22Rv1 (cell line): ENCODE measurements at regions not wholly inside any gene's neighbourhood (a gene's known extent, or its start where the extent isn't known, plus 50 kb on each side); places are given as distances from the start of the nearest gene placed in this dataset.

Experiments
- CTCF ChIP-seq: fragments of 450-650 bp; IDR thresholded peaks from 2 replicates; pipeline ENCODE4 v1.5.1; 2017; ENCODE audit warnings: mild to moderate bottlenecking
- ZFX ChIP-seq: fragments of 450-650 bp; IDR thresholded peaks from 2 replicates; pipeline ENCODE4 v1.6.1; 2017; ENCODE audit warnings: antibody characterized with exemption, borderline replicate concordance

GRCh38 chr16:73616166-73616753, 568.3 kb upstream of the ZFHX3 start:
- TF ChIP-seq CTCF (no peak), ZFX (no peak)
